NT2/D1 (cell line): ENCODE measurements at regions not wholly inside any gene's neighbourhood (a gene's known extent, or its start where the extent isn't known, plus 50 kb on each side); places are given as distances from the start of the nearest gene placed in this dataset.

ENCODE experiments used
- DNase-seq: peaks from one replicate; pipeline ENCODE4 v3.0.0-alpha.2; 2011; ENCODE audit warnings: low read depth, low spot score
- H3K27me3 ChIP-seq: 2 replicates; pipeline ENCODE4 v1.6.0; 2011; ENCODE audit warnings: mild to moderate bottlenecking; ENCODE audit not compliant: insufficient read length, insufficient read depth
- H3K36me3 ChIP-seq: 2 replicates; pipeline ENCODE4 v1.6.1; 2011; ENCODE audit warnings: mild to moderate bottlenecking, low read length, mixed read lengths; ENCODE audit not compliant: insufficient read depth, insufficient read length
- H3K4me1 ChIP-seq: 2 replicates; pipeline ENCODE4 v1.5.1; 2011; ENCODE audit not compliant: insufficient read depth, insufficient read length
- H3K4me3 ChIP-seq: 2 replicates; pipeline ENCODE4 v1.5.1; 2011; ENCODE audit warnings: low read depth; ENCODE audit not compliant: insufficient read length
- H3K9ac ChIP-seq: 2 replicates; pipeline ENCODE4 v1.6.0; 2011; ENCODE audit warnings: low read depth; ENCODE audit not compliant: insufficient read length
- H3K9me3 ChIP-seq: 2 replicates; pipeline ENCODE4 v1.5.1; 2011; ENCODE audit warnings: mild to moderate bottlenecking, low read length; ENCODE audit not compliant: insufficient read depth
- SUZ12 ChIP-seq: IDR thresholded peaks from 2 replicates; pipeline ENCODE4 v1.6.1; 2011; ENCODE audit not compliant: insufficient read length, insufficient read depth; ENCODE audit errors: extremely low read depth
- YY1 ChIP-seq: IDR thresholded peaks from 2 replicates; pipeline ENCODE4 v1.6.1; 2011; ENCODE audit not compliant: insufficient read length, insufficient read depth
- ZNF274 ChIP-seq: IDR thresholded peaks from 2 replicates; pipeline ENCODE4 v1.6.1; 2011; ENCODE audit warnings: mild to moderate bottlenecking, low read depth, low read length

DNA sequence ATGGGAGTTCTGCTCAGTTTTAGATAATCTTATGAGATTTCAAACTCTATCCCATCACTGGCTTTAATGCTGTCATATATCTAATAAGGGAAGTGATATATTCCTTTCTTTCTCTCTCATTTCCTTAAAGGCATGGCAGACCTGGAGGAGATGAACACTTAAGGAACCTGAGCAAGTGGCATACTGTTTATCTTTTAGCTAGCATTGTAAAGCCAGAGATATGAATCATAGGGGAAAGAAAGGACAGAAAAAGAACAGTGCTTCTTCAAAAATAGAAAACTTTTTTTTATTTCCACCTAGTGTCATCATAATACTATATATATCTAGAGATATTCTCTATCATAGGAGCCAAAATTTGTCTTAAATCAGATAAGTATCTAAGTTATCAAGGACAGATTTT lies 68.3 kb upstream of the PSMA6 start:
- Histone ChIP-seq H3K9ac (no peak overlapping the region), H3K4me3 (no peak overlapping the region), H3K4me1 (no peaks in the 10 kb centered on the region), H3K36me3 (peaks cover 6% of the 10 kb centered on the region), H3K27me3 (no peaks in the 10 kb centered on the region), H3K9me3 (no peaks in the 10 kb centered on the region)
- TF ChIP-seq SUZ12: no peak
- TF ChIP-seq ZNF274: no peak
- no peak for TF ChIP-seq YY1
- no peak for DNase-seq

DNA sequence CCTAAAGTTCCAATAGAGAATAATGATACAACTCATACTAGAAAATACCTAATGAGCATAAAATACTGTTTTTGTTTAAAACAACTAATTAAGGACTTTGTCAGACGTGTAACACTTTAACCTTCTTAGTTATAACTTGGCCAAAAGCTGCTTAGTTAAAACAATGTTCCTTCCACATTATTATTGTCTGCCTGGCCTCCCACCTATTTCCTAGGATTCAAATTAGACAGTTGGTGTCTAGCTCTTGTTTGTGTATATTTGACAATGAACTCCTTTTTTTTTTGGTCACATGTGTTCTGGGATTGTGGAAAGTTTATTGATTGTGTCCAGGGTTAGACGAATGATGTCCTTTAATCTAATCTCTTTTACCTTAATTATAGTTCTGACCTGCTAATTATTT lies 67.6 kb upstream of the PSMA6 start:
- Histone ChIP-seq H3K27me3 (no peaks in the 10 kb centered on the region), H3K36me3 (peaks cover 3% of the 10 kb centered on the region), H3K4me1 (no peaks in the 10 kb centered on the region), H3K9me3 (no peaks in the 10 kb centered on the region), H3K9ac (no peak overlapping the region), H3K4me3 (no peak overlapping the region)
- DNase-seq: no peak
- no peak for TF ChIP-seq SUZ12
- no peak for TF ChIP-seq ZNF274
- no peak for TF ChIP-seq YY1

DNA sequence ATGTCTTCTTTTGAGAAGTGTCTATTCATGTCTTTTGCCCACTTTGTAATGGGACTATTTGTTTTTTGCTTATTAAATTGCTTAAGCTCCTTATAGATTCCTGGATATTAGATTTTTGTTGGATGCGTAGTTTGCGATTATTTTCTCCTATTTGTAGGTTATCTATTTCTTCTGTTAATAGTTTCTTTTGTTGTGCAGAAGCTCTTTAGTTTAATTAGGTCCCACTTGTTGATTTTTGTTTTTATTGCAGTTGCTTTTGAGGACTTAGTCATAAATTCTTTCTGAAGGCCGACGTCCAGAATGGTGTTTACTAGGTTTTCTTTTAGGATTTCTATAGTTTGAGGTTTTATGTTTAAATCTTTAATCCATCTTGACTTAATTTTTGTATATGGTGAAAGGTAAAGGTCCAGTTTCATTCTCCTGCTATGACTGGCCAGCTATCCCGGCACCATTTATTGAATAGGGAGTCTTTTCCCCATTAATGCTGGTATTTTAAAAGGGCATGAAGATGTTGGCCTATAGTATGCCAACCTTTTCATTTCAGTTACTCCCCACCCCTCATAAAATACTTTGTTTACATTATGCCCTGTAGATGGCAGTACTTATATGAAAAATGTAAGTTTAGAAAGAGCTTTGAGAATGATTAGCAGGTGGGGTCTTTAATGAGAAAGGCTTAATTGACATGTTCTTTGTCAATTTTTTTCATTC lies 62.9 kb upstream of the PSMA6 start:
- DNase-seq: no peak
- no peak for TF ChIP-seq SUZ12
- TF ChIP-seq ZNF274: no peak
- TF ChIP-seq YY1: no peak
- no peaks in the 10 kb centered on the region for H3K27me3 ChIP-seq
- no peaks in the 10 kb centered on the region for H3K4me1 ChIP-seq
- H3K36me3 ChIP-seq: no peaks in the 10 kb centered on the region
- no peak overlapping the region for H3K9ac ChIP-seq
- H3K9me3 ChIP-seq: no peaks in the 10 kb centered on the region
- H3K4me3 ChIP-seq: no peak overlapping the region

DNA sequence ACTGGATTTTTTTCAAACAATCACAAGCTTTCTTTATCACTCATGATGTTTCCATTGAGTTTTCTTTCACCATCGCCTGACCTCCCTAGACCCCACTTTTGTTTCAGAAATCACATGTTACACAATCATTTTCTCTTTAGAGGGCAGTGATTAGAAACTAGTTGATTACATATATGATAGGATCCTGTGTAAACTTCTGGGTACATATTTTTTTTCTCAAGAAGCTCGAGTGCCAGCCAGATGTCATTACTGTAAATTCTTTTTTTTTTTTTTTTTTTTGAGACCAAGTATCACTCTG lies 62.4 kb upstream of the PSMA6 start:
- no peak for DNase-seq
- Histone ChIP-seq H3K36me3 (no peaks in the 10 kb centered on the region), H3K4me1 (no peaks in the 10 kb centered on the region), H3K9ac (no peak overlapping the region), H3K4me3 (no peak overlapping the region), H3K27me3 (no peaks in the 10 kb centered on the region), H3K9me3 (no peaks in the 10 kb centered on the region)
- TF ChIP-seq SUZ12: no peak
- no peak for TF ChIP-seq ZNF274
- TF ChIP-seq YY1: no peak

DNA sequence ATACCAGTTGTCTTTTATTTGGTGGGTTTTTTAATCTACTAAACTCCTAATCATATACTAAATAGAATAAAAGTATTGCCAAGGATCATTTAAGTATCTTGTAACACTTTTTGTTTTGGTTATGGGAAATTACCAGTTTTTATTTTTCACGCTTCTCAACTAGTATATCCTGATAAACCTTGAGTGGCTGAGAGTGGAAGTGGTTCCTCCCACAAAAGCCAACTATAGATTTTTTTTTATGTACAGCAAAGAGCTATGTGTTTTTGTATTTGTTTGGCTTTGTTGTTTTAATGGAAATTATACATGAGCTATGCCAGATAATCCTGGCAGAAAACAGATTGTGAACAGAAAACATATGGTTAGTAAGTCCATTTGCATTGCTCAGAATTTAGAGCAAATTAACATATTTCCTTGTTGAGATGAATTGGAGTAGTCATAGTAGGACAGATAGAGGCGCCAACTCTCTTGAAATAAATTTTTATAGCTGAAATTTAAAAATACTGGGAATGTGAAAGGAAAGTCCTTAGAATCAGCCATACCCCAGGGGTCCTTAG lies 60.9 kb upstream of the PSMA6 start:
- no peak overlapping the region for H3K9ac ChIP-seq
- H3K4me3 ChIP-seq: no peak overlapping the region
- H3K36me3 ChIP-seq: no peaks in the 10 kb centered on the region
- DNase-seq: no peak
- no peaks in the 10 kb centered on the region for H3K9me3 ChIP-seq
- TF ChIP-seq ZNF274: no peak
- no peak for TF ChIP-seq SUZ12
- no peak for TF ChIP-seq YY1
- H3K4me1 ChIP-seq: no peaks in the 10 kb centered on the region
- H3K27me3 ChIP-seq: no peaks in the 10 kb centered on the region

DNA sequence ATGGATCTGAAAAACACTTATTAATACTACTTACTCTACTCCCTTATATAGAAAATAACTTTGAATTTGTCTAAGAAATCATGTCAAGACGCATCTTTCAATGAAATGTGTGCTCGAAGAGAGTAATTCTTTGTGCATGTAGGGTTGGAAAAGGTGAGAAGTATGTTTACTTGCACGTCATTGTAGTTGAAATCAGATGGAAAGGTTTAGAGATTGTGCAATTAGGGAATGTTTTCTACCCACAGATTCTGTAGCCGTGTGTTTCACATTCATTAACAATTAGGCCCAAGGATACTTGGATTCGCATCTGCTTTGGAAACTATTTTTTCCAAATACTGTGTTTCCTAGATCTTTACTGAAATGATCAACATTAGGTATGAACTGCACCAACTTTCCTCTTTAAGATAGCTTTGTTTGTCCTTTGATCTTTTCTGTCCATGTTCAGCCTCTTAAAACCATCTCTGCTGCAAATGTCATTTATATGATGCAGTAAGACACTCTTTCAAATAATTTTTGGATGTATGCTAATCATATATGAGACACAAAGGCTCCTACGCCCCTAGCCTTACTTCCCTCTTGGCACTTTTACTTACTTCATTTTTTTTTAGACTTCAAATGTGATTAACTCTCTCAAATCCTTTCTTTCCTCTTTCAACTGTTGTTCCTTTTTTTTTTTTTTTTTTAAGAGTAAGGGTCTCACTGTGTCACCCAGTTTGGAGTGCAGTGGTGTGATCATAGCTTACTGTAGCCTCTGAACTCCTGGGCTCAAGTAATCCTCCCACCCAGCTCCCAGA lies 58.0 kb upstream of the PSMA6 start:
- no peak for DNase-seq
- no peak overlapping the region for H3K4me3 ChIP-seq
- H3K9ac ChIP-seq: no peak overlapping the region
- H3K36me3 ChIP-seq: no peaks in the 10 kb centered on the region
- H3K9me3 ChIP-seq: no peaks in the 10 kb centered on the region
- no peaks in the 10 kb centered on the region for H3K27me3 ChIP-seq
- no peaks in the 10 kb centered on the region for H3K4me1 ChIP-seq
- TF ChIP-seq YY1 (no peak), ZNF274 (no peak), SUZ12 (no peak)

DNA sequence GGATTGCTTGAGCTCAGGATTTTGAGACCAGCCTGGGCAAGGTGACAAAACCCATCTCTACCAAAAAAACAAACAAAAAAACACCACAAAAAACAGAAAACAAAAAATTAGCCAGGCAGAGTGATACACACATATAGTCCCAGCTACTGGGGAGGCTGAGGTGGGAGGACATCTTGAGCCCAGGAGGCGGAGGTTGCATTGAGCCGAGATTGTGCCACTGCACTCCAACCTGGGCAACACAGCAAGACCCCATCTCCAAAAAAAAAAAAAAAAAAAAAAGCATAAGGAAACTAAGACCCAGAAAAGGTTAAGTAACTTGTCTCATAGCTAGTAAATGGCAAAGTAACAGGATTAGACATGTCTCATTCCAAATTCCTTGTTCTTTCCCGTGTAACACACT lies 56.3 kb upstream of the PSMA6 start:
- H3K36me3 ChIP-seq: no peaks in the 10 kb centered on the region
- DNase-seq: no peak
- no peaks in the 10 kb centered on the region for H3K4me1 ChIP-seq
- H3K4me3 ChIP-seq: no peak overlapping the region
- no peaks in the 10 kb centered on the region for H3K27me3 ChIP-seq
- H3K9me3 ChIP-seq: no peaks in the 10 kb centered on the region
- TF ChIP-seq YY1 (no peak), SUZ12 (no peak), ZNF274 (no peak)
- H3K9ac ChIP-seq: no peak overlapping the region
